ENCODE measurements at regions not wholly inside any gene's neighbourhood (a gene's known extent, or its start where the extent isn't known, plus 50 kb on each side); places are given as distances from the start of the nearest gene placed in this dataset.

- TF ChIP-seq KDM1A (IDR thresholded peaks at IDR 0.05; ENCODE audit: borderline replicate concordance, low read length), result no peak
- TF ChIP-seq YY1 (IDR thresholded peaks at IDR 0.05; ENCODE audit: low read depth, low read length), result no peak
- TF ChIP-seq HDAC2 (IDR thresholded peaks at IDR 0.05; ENCODE audit: borderline replicate concordance in 1 of 2, low read depth in 2 of 2, low read length in 2 of 2), result no peak
- no peak for TF ChIP-seq KDM4A (IDR thresholded peaks at IDR 0.05; ENCODE audit: low read depth, low read length, severe bottlenecking)
- no peak for TF ChIP-seq SAP30 (IDR thresholded peaks at IDR 0.05; ENCODE audit: insufficient read depth, insufficient replicate concordance, low read length)
Observed at GRCh38 chr6:104031346-104031745, 828.4 kb downstream of the HACE1 start (continued).

Measured in H1 (cell line).